HG03565 (cell line): ENCODE measurements at regions not wholly inside any gene's neighbourhood (a gene's known extent, or its start where the extent isn't known, plus 50 kb on each side); places are given as distances from the start of the nearest gene placed in this dataset.

Source experiments
- ATAC-seq: cut with Tn5 transposase; IDR thresholded peaks from one replicate; pipeline ENCODE4 v1.9.1; 2021; ENCODE audit warnings: mild to moderate bottlenecking, moderate library complexity; ENCODE audit not compliant: unreplicated experiment

GRCh38 chr6:25010902-25011625 is 75.3 kb upstream of the RIPOR2 start:
- no peak for ATAC-seq

DNA sequence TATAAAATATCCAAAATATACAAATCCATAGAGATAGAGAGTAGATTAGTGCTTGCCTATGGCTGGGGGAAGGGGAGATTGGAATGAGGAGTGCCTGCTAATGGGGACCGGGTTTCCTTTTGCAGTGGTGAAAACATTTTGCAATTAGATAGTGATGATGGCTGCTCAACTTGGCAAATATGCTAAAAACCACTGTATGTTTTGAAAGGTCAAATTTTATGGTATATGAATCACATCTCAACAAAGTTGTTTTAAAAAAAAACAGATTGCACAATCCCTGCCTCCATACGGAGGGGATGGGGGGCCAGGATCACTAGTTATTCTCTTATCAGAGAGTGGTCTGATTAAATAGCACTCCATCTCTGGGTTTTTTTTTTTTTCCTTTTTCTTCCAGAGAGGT is 76.9 kb upstream of the RIPOR2 start:
- ATAC-seq: no peak

DNA sequence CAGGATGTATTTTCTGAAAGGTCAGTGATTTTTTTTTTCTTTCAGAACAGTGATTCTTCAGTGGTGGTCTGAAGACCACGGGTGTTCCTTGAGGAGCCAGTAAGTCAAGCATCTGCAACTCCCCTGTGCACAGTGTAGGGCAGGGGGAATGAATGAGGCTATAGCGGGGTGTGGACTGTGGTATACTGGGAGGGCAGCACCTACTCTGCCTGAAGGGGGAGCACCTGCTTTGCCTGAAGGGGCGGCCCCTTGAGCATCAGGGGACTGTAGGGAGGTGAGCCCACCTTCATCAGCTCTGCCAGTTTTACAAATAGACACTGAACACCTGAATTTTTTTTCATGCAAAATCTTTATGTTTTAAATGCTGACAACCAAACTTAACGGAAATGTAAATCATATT is 77.5 kb upstream of the RIPOR2 start:
- no peak for ATAC-seq

- no peak for ATAC-seq
Observed at GRCh38 chr6:25014369-25014768, 78.6 kb upstream of the RIPOR2 start.

DNA sequence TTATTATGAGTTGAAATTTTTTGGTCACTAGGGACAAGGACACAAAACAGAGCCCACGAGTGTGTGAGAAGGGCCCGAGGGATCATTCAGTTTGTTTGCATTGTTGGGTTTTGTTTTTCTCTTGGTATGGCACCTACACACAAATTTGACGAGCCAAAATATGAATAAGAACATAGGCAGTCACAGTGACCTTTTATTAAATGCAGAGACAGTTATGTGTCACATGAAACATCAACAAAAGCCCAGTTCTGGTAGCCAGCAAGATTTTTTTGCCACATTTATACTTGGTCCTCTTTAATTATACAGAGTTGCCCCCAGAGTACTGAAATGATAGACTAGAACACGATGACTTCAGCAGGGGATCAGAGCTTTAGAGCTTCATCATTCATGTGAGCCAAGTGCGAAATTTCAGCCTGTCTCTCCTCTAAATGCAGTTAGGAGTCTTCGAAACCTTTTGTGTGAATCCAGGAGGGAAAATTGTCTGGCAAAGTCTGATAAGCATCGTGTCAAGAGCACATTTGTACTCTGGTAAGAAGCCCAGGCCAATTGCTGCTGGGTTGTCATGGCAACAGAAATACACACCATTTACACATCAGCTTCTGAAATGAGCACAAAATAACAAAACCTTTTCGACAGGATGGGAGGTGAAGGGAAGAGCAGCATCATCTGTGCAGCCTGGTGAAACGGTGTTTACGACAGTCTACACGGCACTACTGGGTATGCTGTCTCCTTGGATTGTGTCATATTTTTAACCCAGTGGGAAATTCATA is 79.2 kb upstream of the RIPOR2 start:
- no peak for ATAC-seq

- no peak for ATAC-seq
Observed at GRCh38 chr6:25016014-25016720, 80.4 kb upstream of the RIPOR2 start.

- ATAC-seq: no peak
Observed at GRCh38 chr6:25017486-25017885, 81.7 kb upstream of the RIPOR2 start.

GRCh38 chr6:25017932-25018567 is 82.3 kb upstream of the RIPOR2 start:
- peak; percentile 73 for ATAC-seq

DNA sequence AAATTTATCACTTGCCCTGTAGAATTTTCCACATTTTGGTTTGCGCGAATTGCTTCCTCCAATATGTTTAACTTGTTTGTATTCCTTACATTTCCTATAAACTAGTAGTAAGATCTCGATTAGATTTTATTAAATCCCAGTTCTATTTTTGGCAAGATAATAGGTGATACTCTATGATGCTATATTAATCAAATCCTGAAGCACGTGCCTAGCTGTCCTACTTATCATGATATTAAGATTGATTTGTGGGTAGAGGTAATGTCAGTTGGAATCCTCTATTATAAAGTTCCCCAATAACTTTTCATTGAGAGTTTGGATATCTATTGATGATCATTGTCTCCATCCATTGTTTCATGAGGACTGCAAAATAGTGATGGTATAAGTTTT is 82.8 kb upstream of the RIPOR2 start:
- no peak for ATAC-seq

GRCh38 chr6:25022140-25022553 is 86.4 kb upstream of the RIPOR2 start:
- no peak for ATAC-seq

DNA sequence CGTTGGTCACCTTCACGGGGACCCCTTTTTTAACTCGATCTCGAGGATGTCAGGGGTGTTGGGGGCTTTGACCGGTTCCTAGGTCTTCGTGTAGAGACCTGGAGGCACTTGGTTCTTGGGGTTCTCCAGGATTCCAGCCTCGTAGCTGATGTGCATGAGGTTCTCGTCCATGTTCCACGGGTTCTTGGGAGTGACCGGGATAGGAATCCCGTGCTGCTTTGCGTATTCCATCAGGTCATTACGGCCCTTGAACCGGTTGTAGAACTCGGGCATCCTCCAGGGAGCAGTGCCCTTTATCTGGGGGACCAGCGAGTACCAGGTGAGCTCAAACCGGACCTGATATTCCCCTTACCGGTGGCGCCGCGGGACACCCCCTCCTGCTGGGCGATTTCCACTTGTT is 88.0 kb upstream of the RIPOR2 start:
- ATAC-seq: no peak

DNA sequence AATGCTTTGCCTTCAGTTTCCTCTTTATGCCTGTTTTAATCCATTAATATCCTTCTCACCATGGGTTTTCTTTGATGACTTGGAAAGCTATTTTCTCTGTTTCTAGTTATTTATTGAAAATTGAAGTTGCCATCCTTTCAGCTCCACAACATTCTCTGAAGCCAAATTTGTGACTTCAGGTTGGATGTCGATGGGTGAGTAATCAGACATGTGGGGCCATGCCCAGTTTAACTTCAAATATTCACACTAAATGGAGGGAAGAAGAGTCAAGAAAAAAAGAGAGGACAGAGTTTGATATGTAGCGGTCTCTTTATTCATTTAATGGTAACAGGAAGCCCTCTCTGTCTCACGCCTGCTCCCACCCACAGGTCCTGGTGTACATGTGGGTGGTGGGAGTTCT is 89.1 kb upstream of the RIPOR2 start:
- no peak for ATAC-seq

GRCh38 chr6:25025248-25025918 is 89.6 kb upstream of the RIPOR2 start:
- no peak for ATAC-seq

DNA sequence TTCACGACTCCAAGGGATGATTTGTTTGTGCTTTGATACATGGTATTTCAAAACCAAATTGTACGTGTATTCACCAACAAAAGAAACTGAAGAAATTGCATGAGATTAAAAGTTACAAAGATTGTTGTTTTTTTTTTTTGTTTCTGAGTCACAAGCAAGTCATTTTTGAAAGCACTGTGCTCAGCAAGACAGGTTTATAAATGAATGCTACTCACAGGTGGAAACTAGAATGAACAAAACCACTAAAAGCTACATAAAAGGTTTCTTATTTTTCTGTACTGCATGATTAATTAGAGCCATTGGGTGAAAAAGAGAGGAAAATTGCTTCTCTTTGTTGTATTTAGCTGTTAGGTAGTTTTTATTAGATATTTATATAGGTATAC is 90.2 kb upstream of the RIPOR2 start:
- no peak for ATAC-seq

GRCh38 chr6:25026723-25027122 is 91.0 kb upstream of the RIPOR2 start:
- no peak for ATAC-seq

- peak; percentile 79 for ATAC-seq
Observed at GRCh38 chr6:25027221-25027916, 91.6 kb upstream of the RIPOR2 start.

GRCh38 chr6:25028328-25028727 is 92.6 kb upstream of the RIPOR2 start:
- ATAC-seq: no peak

DNA sequence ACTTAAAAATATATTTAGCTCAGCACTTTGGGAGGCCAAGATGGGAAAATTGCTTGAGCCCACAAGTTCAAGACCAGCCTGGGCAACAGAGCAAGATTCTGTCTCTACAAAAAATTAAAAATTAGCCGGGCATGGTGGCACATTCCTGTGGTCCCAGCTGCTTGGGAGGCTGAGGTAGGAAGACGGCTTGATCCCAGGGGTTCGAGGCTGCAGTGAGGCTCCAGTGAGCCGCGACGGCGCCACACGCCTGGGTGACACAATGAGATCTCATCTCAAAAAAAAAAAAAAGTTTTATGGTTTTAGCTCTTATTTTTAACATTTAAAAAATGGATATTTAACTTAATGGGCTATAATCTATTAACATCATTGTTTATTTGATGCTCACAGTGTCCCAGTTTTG is 97.2 kb upstream of the RIPOR2 start:
- ATAC-seq: no peak

DNA sequence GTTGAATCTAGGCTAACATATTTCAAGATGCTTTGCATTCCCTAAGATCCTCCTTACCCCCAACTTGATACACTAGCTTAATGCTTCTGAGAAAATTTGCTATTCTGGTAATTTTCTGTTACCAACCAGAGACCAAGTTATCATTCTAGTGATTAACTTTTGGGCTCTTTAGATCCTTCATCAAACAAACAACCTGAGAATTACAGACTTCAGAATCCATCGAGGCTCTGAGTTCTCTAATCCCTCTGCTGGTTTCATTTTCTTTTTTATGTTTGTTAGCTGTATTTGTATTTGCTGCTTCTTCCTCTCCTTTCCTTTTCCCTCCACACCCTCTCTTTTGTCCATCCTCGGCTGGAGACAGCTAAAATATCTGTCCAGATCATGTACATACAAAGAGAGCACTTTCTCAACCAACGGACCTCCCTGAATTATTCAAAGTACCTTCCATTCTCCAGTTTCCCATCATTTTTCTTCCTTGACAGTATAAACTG is 98.7 kb upstream of the RIPOR2 start:
- ATAC-seq: no peak

DNA sequence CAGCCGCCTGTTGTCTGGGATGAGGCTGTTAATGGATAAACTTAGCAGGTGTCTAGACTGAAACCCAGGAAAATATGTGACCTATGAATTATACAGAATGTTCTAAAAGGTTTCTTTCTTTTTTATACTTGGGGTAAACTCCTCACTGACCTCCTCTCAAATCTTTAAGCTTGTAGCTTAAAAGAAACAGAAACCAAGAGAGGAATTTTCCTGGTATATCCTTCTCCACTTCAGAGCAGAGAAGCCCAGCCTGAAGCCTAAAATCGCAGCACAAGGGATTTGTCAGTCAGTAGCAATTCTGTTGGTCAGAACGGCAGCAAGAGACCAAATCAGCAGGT is 99.4 kb upstream of the RIPOR2 start:
- ATAC-seq: no peak
